ENCODE measurements at regions not wholly inside any gene's neighbourhood (a gene's known extent, or its start where the extent isn't known, plus 50 kb on each side); places are given as distances from the start of the nearest gene placed in this dataset.

DNA sequence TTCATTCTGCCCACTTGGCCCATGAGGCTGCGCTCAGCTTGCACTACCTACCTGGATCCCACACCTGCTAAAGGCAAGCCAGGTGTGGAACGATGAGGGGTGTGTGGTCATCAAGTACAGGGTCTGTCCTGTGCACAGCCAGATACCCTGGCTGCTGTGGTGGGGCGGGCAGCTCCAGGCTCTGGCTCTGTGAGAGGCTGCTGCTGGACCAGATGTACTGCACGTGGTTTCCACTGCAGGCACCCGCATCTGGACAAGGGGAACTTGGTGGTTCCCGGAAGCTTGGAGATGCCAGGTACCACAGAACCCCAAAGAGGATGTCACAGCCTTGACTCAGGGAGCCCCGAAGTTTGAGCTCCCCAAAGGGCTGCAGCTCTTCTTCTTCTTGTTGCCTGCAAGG lies 68.1 kb upstream of the ZNF804A start:
- Histone ChIP-seq H3K27me3 (replicated peaks in 1 of 2; ENCODE audit: control insufficient read depth in 2 of 2, extremely low read depth in 1 of 2, insufficient read depth in 2 of 2, low read length in 1 of 2) (no peaks in the 10 kb centered on the region), H3K4me3 (ENCODE audit: control insufficient read depth in 1 of 2, extremely low read depth in 1 of 2, low read length in 1 of 2) (no peak overlapping the region), H3K4me1 (ENCODE audit: control insufficient read depth in 1 of 2, extremely low read depth in 1 of 2, insufficient read depth in 2 of 2, low read length in 2 of 2) (no peaks in the 10 kb centered on the region), H3K9me3 (peaks cover 3% of the 10 kb centered on the region), H3K36me3 (ENCODE audit: control insufficient read depth in 2 of 2, extremely low read depth in 1 of 2, insufficient read depth in 1 of 2, low read length in 1 of 2) (no peaks in the 10 kb centered on the region), H3K27ac (ENCODE audit: low read length) (no peak overlapping the region)
- ATAC-seq (replicated peaks in 1 of 4) (no peak), DNase-seq (no peak)
- no peaks in the 10 kb centered on the region for H3K27me3 Mint-ChIP-seq
- H3K9me3 Mint-ChIP-seq = peaks cover 3 to 23% (median 22%) of the 10 kb centered on the region in 3 donors
- ChIA-PET POLR2A (no interaction called here), CTCF (no interaction called here)
- no peak overlapping the region for H3K27ac Mint-ChIP-seq
- no peaks in the 10 kb centered on the region for H3K4me1 Mint-ChIP-seq
- H3K4me3 Mint-ChIP-seq = no peak overlapping the region
- 80% methylated on average over 6 of the region's 7 CpGs for WGBS (ENCODE audit: insufficient coverage)
- no peaks in the 10 kb centered on the region for H3K36me3 Mint-ChIP-seq

DNA sequence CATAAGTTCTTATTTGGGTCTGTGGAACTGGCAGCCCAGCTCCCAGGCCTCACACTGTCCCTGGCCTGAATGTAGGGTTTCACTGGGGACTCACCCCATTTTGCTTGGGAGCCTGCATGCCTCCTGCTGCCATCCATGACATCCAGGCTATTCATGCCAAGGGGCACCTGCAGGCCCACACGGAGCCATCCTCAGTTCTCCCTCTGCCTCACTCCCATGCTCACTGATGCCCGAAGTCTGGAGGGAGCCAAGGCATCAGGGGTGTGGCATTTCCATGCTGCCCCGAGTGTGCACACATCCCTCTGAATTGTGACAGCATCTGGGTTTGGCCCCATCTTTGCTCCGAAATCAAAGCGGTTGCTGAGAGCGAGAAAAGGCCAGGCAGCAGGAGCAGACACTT lies 67.4 kb upstream of the ZNF804A start:
- Mint-ChIP-seq H3K9me3 (peaks cover 3 to 23% (median 22%) of the 10 kb centered on the region in 3 donors), H3K27me3 (no peaks in the 10 kb centered on the region), H3K4me3 (no peak overlapping the region), H3K27ac (no peak overlapping the region), H3K36me3 (no peaks in the 10 kb centered on the region), H3K4me1 (no peaks in the 10 kb centered on the region)
- CTCF ChIA-PET = no interaction called here
- POLR2A ChIA-PET = no interaction called here
- Histone ChIP-seq H3K4me3 (ENCODE audit: control insufficient read depth in 1 of 2, extremely low read depth in 1 of 2, low read length in 1 of 2) (no peak overlapping the region), H3K4me1 (ENCODE audit: control insufficient read depth in 1 of 2, extremely low read depth in 1 of 2, insufficient read depth in 2 of 2, low read length in 2 of 2) (no peaks in the 10 kb centered on the region), H3K27me3 (replicated peaks in 1 of 2; ENCODE audit: control insufficient read depth in 2 of 2, extremely low read depth in 1 of 2, insufficient read depth in 2 of 2, low read length in 1 of 2) (no peaks in the 10 kb centered on the region), H3K36me3 (ENCODE audit: control insufficient read depth in 2 of 2, extremely low read depth in 1 of 2, insufficient read depth in 1 of 2, low read length in 1 of 2) (no peaks in the 10 kb centered on the region), H3K27ac (ENCODE audit: low read length) (no peak overlapping the region), H3K9me3 (peaks cover 3% of the 10 kb centered on the region)
- ATAC-seq (replicated peaks in 1 of 4) = no peak
- 94% methylated on average over 6 of the region's 6 CpGs for WGBS (ENCODE audit: insufficient coverage)
- DNase-seq = no peak

DNA sequence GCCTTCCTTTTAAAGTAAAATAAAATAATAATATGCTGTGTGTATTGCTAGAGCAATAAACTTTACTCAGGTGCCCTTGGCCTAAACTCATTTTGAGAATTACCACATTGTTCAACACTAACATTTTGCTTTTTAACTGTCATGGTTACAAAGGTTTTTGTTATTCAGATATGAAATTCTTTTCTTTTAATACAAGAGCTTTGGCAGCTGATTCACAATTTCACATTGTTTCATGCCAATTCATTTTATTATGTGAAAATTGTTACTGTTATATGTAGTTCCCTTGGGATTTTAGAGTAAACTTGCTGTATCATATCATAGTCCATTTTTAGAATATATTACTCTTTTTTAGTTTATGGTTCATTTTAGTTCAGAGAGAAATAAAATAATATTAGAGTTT lies 65.8 kb upstream of the ZNF804A start:
- Mint-ChIP-seq H3K27me3 (no peaks in the 10 kb centered on the region), H3K9me3 (peaks cover 3 to 22% (median 18%) of the 10 kb centered on the region in 3 donors)

DNA sequence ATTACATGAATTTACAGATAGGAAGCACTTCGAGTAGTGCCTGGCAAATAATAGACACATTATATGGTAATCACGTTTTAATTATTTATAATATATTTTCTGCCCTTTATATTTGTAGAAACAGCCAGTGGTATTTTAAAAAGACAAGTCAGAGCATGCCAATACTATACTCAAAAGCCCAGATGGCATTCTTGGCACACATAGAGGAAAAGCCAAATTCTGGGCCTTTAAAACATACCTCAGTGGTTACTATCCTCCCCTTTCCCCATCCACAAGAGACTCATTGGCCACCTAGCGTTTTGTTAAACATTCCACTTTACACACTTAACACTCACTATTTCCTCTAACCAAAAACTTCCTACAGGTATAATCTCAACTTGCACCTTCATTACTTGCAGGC lies 63.3 kb upstream of the ZNF804A start:
- H3K36me3 ChIP-seq (ENCODE audit: control insufficient read depth in 2 of 2, extremely low read depth in 1 of 2, insufficient read depth in 1 of 2, low read length in 1 of 2) = no peaks in the 10 kb centered on the region
- Mint-ChIP-seq H3K4me3 (no peak overlapping the region), H3K27ac (no peak overlapping the region), H3K9me3 (peaks cover 0 to 9% (median 3%) of the 10 kb centered on the region in 3 donors), H3K36me3 (no peaks in the 10 kb centered on the region), H3K4me1 (no peaks in the 10 kb centered on the region), H3K27me3 (no peaks in the 10 kb centered on the region)
- POLR2A ChIA-PET = no interaction called here
- ATAC-seq (replicated peaks in 1 of 4) (no peak), DNase-seq (no peak)
- no peaks in the 10 kb centered on the region for H3K9me3 ChIP-seq
- no peak overlapping the region for H3K4me3 ChIP-seq (ENCODE audit: control insufficient read depth in 1 of 2, extremely low read depth in 1 of 2, low read length in 1 of 2)
- WGBS (ENCODE audit: insufficient coverage) = no CpG with 5 or more reads among the region's 3 CpGs
- H3K27me3 ChIP-seq (replicated peaks in 1 of 2; ENCODE audit: control insufficient read depth in 2 of 2, extremely low read depth in 1 of 2, insufficient read depth in 2 of 2, low read length in 1 of 2) = no peaks in the 10 kb centered on the region
- CTCF ChIA-PET = no interaction called here
- H3K27ac ChIP-seq (ENCODE audit: low read length) = no peak overlapping the region
- no peaks in the 10 kb centered on the region for H3K4me1 ChIP-seq (ENCODE audit: control insufficient read depth in 1 of 2, extremely low read depth in 1 of 2, insufficient read depth in 2 of 2, low read length in 2 of 2)

More for the DNA sequence above, 65.8 kb upstream of the ZNF804A start:
- Histone ChIP-seq H3K4me3 (ENCODE audit: control insufficient read depth in 1 of 2, extremely low read depth in 1 of 2, low read length in 1 of 2) (no peak overlapping the region), H3K27ac (ENCODE audit: low read length) (no peak overlapping the region), H3K36me3 (ENCODE audit: control insufficient read depth in 2 of 2, extremely low read depth in 1 of 2, insufficient read depth in 1 of 2, low read length in 1 of 2) (no peaks in the 10 kb centered on the region), H3K4me1 (ENCODE audit: control insufficient read depth in 1 of 2, extremely low read depth in 1 of 2, insufficient read depth in 2 of 2, low read length in 2 of 2) (no peaks in the 10 kb centered on the region), H3K9me3 (peaks cover 3% of the 10 kb centered on the region), H3K27me3 (replicated peaks in 1 of 2; ENCODE audit: control insufficient read depth in 2 of 2, extremely low read depth in 1 of 2, insufficient read depth in 2 of 2, low read length in 1 of 2) (no peaks in the 10 kb centered on the region)
- ChIA-PET POLR2A (no interaction called here), CTCF (no interaction called here)
- Mint-ChIP-seq H3K36me3 (no peaks in the 10 kb centered on the region), H3K4me1 (no peaks in the 10 kb centered on the region), H3K27ac (no peak overlapping the region), H3K4me3 (no peak overlapping the region)
- ATAC-seq (replicated peaks in 1 of 4) (no peak), DNase-seq (no peak)

DNA sequence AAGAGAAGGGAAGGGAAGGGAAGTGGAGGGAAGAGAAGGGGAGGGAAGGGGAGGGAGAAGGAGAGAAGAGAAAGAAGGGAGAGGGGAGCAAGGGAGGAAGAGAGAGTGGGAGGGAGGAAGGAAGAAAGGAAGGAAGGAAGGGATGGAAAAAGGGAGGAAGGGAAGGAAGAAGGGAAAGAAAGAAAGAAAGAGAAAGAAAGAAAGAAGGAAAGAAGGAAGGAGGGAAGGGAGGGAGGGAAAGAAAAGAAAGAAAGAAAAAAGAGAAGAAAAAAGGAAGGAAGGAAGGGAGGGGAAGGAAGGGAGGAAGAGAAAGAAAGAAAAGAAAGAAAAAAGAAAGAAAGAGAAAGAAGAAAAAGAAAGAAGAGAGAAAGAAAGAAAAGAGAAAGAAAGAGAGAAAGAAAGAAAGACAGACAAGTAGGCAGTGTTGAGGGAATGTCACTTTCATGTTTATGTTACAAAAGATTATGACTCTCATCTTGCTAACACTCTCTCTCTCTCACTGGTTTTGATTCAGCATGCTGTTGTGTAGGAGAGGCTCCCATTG lies 58.0 kb upstream of the ZNF804A start:
- no peaks in the 10 kb centered on the region for H3K27me3 Mint-ChIP-seq
- no peaks in the 10 kb centered on the region for H3K36me3 Mint-ChIP-seq
- H3K4me3 Mint-ChIP-seq = no peak overlapping the region
- H3K27ac Mint-ChIP-seq = no peak overlapping the region
- ChIA-PET POLR2A (no interaction called here), CTCF (no interaction called here)
- Histone ChIP-seq H3K27me3 (replicated peaks in 1 of 2; ENCODE audit: control insufficient read depth in 2 of 2, extremely low read depth in 1 of 2, insufficient read depth in 2 of 2, low read length in 1 of 2) (no peaks in the 10 kb centered on the region), H3K4me3 (ENCODE audit: control insufficient read depth in 1 of 2, extremely low read depth in 1 of 2, low read length in 1 of 2) (no peak overlapping the region), H3K36me3 (ENCODE audit: control insufficient read depth in 2 of 2, extremely low read depth in 1 of 2, insufficient read depth in 1 of 2, low read length in 1 of 2) (no peaks in the 10 kb centered on the region), H3K9me3 (no peaks in the 10 kb centered on the region), H3K27ac (ENCODE audit: low read length) (no peak overlapping the region), H3K4me1 (ENCODE audit: control insufficient read depth in 1 of 2, extremely low read depth in 1 of 2, insufficient read depth in 2 of 2, low read length in 2 of 2) (no peaks in the 10 kb centered on the region)
- no peak for ATAC-seq (replicated peaks in 1 of 4)
- no peaks in the 10 kb centered on the region for H3K4me1 Mint-ChIP-seq
- peaks cover 0 to 6% (median 0%) of the 10 kb centered on the region in 3 donors for H3K9me3 Mint-ChIP-seq
- no peak for DNase-seq

DNA sequence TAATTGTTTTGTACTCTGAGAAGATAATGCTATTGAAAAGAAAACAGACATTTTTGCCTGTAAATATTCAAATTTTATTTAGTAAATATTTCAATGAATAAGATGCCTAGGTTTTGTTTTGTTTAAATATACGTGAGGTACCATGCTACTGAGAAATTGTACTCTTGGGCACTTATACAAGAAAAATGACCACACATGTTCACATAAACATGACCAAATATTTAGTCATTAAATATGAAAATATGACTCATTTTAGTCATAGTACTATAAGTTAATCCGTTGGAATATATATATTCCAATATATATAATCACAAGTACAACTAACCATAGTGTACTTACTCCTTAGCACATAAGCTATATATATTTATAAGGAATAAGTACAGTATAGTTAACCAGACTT lies 56.7 kb upstream of the ZNF804A start:
- no CpG with 5 or more reads among the region's 2 CpGs for whole genome bisulfite sequencing (ENCODE audit: insufficient coverage)
- no peak overlapping the region for H3K27ac Mint-ChIP-seq

DNA sequence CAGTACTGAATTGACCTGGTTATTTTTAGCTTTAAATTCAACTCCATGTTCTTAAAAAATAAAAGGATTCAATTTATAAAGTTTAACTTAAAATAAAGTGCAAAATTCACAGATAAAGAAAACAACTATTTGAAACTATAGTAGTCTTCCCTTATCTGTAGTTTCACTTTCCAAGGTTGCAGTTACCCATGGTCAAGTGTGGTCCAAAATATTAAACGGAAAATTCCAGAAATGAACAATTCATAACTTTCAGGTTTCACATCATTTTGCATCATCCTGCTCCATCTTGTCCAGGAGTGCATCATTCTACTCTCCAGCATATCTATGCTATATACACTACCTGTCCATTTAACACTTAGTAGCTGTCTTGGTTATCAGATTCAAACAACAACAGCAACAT lies 54.5 kb upstream of the ZNF804A start:
- Mint-ChIP-seq H3K9me3 (peaks cover 0 to 8% (median 3%) of the 10 kb centered on the region in 3 donors), H3K27ac (no peak overlapping the region), H3K27me3 (no peaks in the 10 kb centered on the region), H3K4me1 (no peaks in the 10 kb centered on the region), H3K36me3 (no peaks in the 10 kb centered on the region), H3K4me3 (no peak overlapping the region)
- Histone ChIP-seq H3K4me1 (ENCODE audit: control insufficient read depth in 1 of 2, extremely low read depth in 1 of 2, insufficient read depth in 2 of 2, low read length in 2 of 2) (no peaks in the 10 kb centered on the region), H3K36me3 (ENCODE audit: control insufficient read depth in 2 of 2, extremely low read depth in 1 of 2, insufficient read depth in 1 of 2, low read length in 1 of 2) (no peaks in the 10 kb centered on the region), H3K4me3 (ENCODE audit: control insufficient read depth in 1 of 2, extremely low read depth in 1 of 2, low read length in 1 of 2) (no peak overlapping the region), H3K27me3 (replicated peaks in 1 of 2; ENCODE audit: control insufficient read depth in 2 of 2, extremely low read depth in 1 of 2, insufficient read depth in 2 of 2, low read length in 1 of 2) (no peaks in the 10 kb centered on the region), H3K9me3 (no peaks in the 10 kb centered on the region), H3K27ac (ENCODE audit: low read length) (no peak overlapping the region)
- ATAC-seq (replicated peaks in 1 of 4) = no peak
- DNase-seq = no peak
- WGBS (ENCODE audit: insufficient coverage) = 50% methylated on average over 1 of the region's 1 CpG
- ChIA-PET CTCF (no interaction called here), POLR2A (no interaction called here)

More for the DNA sequence above, 56.7 kb upstream of the ZNF804A start:
- H3K9me3 Mint-ChIP-seq = peaks cover 0 to 2% (median 0%) of the 10 kb centered on the region in 3 donors
- Histone ChIP-seq H3K4me3 (ENCODE audit: control insufficient read depth in 1 of 2, extremely low read depth in 1 of 2, low read length in 1 of 2) (no peak overlapping the region), H3K4me1 (ENCODE audit: control insufficient read depth in 1 of 2, extremely low read depth in 1 of 2, insufficient read depth in 2 of 2, low read length in 2 of 2) (no peaks in the 10 kb centered on the region), H3K9me3 (no peaks in the 10 kb centered on the region), H3K36me3 (ENCODE audit: control insufficient read depth in 2 of 2, extremely low read depth in 1 of 2, insufficient read depth in 1 of 2, low read length in 1 of 2) (no peaks in the 10 kb centered on the region), H3K27me3 (replicated peaks in 1 of 2; ENCODE audit: control insufficient read depth in 2 of 2, extremely low read depth in 1 of 2, insufficient read depth in 2 of 2, low read length in 1 of 2) (no peaks in the 10 kb centered on the region), H3K27ac (ENCODE audit: low read length) (no peak overlapping the region)
- no peaks in the 10 kb centered on the region for H3K27me3 Mint-ChIP-seq
- no peaks in the 10 kb centered on the region for H3K4me1 Mint-ChIP-seq
- CTCF ChIA-PET = no interaction called here
- POLR2A ChIA-PET = no interaction called here
- no peak for ATAC-seq (replicated peaks in 1 of 4)
- no peak overlapping the region for H3K4me3 Mint-ChIP-seq
- DNase-seq = no peak
- H3K36me3 Mint-ChIP-seq = no peaks in the 10 kb centered on the region
